ENCODE measurements at regions not wholly inside any gene's neighbourhood (a gene's known extent, or its start where the extent isn't known, plus 50 kb on each side); places are given as distances from the start of the nearest gene placed in this dataset.

- Histone ChIP-seq H3K14ac (ENCODE audit: insufficient read length) (no peak overlapping the region), H3K4me2 (ENCODE audit: insufficient read depth in 1 of 2, low read depth in 2 of 2, low read length in 2 of 2) (no peak overlapping the region), H3K4me3 (ENCODE audit: extremely low read depth in 1 of 4, insufficient read depth in 2 of 4, low read depth in 3 of 4, low read length in 4 of 4) (no peak overlapping the region), H4K8ac (ENCODE audit: extremely low read depth, insufficient read depth, low read length) (no peak overlapping the region), H3K4ac (replicated peaks; ENCODE audit: insufficient read length, low read depth, low read length) (no peak overlapping the region), H2BK12ac (ENCODE audit: low read depth, low read length) (no peak overlapping the region), H2BK120ac (replicated peaks; ENCODE audit: low read depth, low read length) (no peak overlapping the region), H3K36me3 (ENCODE audit: control insufficient read depth in 2 of 4, insufficient read depth in 4 of 4, low read length in 3 of 4) (no peaks in the 10 kb centered on the region), H3K9me3 (ENCODE audit: insufficient read depth in 2 of 2, low read depth in 1 of 2, low read length in 1 of 2) (no peaks in the 10 kb centered on the region), H3K56ac (replicated peaks; ENCODE audit: insufficient read length, low read depth, low read length) (no peak overlapping the region), H3K4me1 (replicated peaks in 1 of 4; ENCODE audit: control insufficient read depth in 3 of 4, insufficient read depth in 4 of 4, low read length in 3 of 4) (peaks cover 0 to 5% (median 1%) of the 10 kb centered on the region in 4 experiments; a peak in 2 of 7 replicates), H3K23me2 (ENCODE audit: low read depth, low read length) (no peaks in the 10 kb centered on the region; the same call in 1 of the 2 replicates), H4K20me1 (replicated peaks in 1 of 2; ENCODE audit: control insufficient read depth in 1 of 2, insufficient read depth in 2 of 2, low read length in 2 of 2) (no peaks in the 10 kb centered on the region), H3K79me2 (ENCODE audit: control insufficient read depth in 1 of 2, insufficient read depth in 2 of 2, low read length in 2 of 2) (no peaks in the 10 kb centered on the region), H2AFZ (ENCODE audit: low read length) (no peak overlapping the region), H4K91ac (replicated peaks; ENCODE audit: insufficient read length, low read length) (no peak overlapping the region), H3K9ac (replicated peaks in 1 of 4; ENCODE audit: extremely low read depth in 1 of 4, low read depth in 3 of 4, low read length in 3 of 4) (no peak overlapping the region), H2BK5ac (ENCODE audit: low read depth, low read length) (no peak overlapping the region), H4K5ac (ENCODE audit: insufficient read length, low read depth, low read length) (no peak overlapping the region), H2BK15ac (ENCODE audit: low read length) (no peak overlapping the region), H3K79me1 (ENCODE audit: low read depth, low read length) (no peaks in the 10 kb centered on the region), H3K18ac (ENCODE audit: extremely low read depth, low read length) (no peak overlapping the region), H2AK5ac (ENCODE audit: low read depth, low read length) (no peak overlapping the region), H2BK20ac (ENCODE audit: low read length) (no peak overlapping the region), H3K23ac (ENCODE audit: insufficient read length) (no peak overlapping the region), H3K27me3 (replicated peaks in 1 of 4; ENCODE audit: control insufficient read depth in 3 of 4, extremely low read depth in 1 of 4, insufficient read depth in 3 of 4, low read length in 3 of 4) (no peaks in the 10 kb centered on the region), H3K27ac (ENCODE audit: low read depth, low read length) (no peak overlapping the region)
- TF ChIP-seq HDAC2 (IDR thresholded peaks at IDR 0.05; ENCODE audit: borderline replicate concordance in 1 of 2, low read depth in 2 of 2, low read length in 2 of 2) (no peak), TBP (IDR thresholded peaks at IDR 0.05; ENCODE audit: low read depth, low read length) (no peak), MAFK (IDR thresholded peaks at IDR 0.05; ENCODE audit: low read depth, low read length) (no peak), ATF2 (IDR thresholded peaks at IDR 0.05; ENCODE audit: low read length) (no peak), USF2 (IDR thresholded peaks at IDR 0.05; ENCODE audit: low read length) (no peak), ATF3 (IDR thresholded peaks at IDR 0.05; ENCODE audit: insufficient read depth, low read depth, low read length) (no peak)
- 90% methylated on average over 2 of the region's 2 CpGs; no CpG with 5 or more reads in 1 of the 2 experiments for WGBS, 2 experiments (ENCODE audit: extremely low coverage in 1 of 2, insufficient coverage in 1 of 2, insufficient read length in 1 of 2, insufficient replicate concordance in 2 of 2, low coverage in 1 of 2, low lambda C conversion rate in 2 of 2, missing lambda C conversion rate in 1 of 2)
- FAIRE-seq (no peak), DNase-seq (ENCODE audit: low read depth in 1 of 2, low spot score in 2 of 2) (no peak)
- ChIA-PET POLR2A (ENCODE audit: partially characterized antibody) (no interaction called here), CTCF (ENCODE audit: partially characterized antibody) (interaction anchor here (0.6 to 1.2 kb wide), 3 partner anchors 153 to 806 kb away, joined by 3 to 4 read pairs (median 3); no protein-coding TSS in a partner anchor)
Observed at GRCh38 chr2:156182132-156182531, 150.4 kb downstream of the NR4A2 start.

Measured in H1 (cell line).